Left hindlimb (tissue), 1 donor: ENCODE measurements at regions not wholly inside any gene's neighbourhood (a gene's known extent, or its start where the extent isn't known, plus 50 kb on each side); places are given as distances from the start of the nearest gene placed in this dataset.
"Not testable (repeated sequence)": the region's sequence is repeated elsewhere in the genome, so short reads cannot be mapped to it uniquely, and the experiment has no call there.

ENCODE experiments used
- DNase-seq: peaks from one replicate; pipeline ENCODE4 v3.0.0-alpha.2; 2018

DNA sequence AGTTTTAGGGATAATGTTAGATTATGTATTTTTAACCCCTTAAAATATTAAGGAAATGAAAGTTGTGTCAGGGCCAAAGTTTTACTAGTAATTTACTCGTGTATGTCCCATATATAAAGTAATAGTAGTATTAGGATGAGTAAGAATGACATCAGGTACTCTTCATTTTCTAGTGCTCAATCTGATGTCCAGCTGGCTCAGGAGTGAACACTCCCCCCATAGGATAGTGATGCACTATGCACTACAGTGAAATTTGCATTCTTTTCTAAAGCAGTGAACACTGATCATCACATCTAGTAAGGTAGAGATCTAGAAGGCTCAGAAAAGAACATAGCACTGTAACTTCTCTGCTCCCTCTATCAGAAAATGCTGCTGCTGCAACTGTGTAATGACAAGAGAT is 409.7 kb downstream of the GLUD2 start:
- no peak for DNase-seq

DNA sequence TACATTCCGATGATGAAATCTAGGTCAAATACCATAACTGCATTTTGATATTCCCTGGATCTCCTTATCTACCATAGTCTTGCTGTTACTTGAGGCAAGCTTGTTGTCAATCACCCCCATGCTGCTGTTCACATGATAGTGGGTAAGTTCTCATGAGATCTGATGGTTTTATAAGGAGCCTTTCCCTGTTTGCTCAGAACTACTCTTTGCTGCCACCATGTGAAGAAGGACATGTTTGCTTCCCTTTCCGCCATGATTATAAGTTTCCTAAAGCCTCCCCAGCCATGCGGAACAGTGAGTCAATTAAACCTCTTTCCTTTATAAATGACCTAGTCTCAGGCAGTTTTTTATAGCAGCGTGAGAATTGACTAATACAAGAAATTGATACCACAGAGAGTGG is 432.0 kb downstream of the GLUD2 start:
- no peak for DNase-seq

DNA sequence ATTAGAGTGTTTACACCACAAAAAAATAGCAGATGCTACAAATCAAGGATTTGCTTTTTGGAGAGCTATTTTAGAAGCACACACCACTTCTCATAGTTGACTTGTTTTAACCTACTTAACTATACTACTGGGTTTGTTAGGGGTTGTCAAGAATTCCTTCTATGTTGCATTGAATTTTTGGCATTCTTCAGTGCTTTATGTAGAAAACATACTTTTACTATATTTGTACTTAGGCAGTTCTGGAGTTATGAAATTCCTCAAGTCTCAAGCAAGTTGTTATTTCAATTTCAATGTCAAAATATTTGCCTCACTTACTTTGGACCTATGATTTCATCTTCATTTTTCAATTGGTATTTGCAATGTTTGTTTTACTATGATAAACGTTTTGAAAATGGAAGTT is 449.6 kb downstream of the GLUD2 start:
- no peak for DNase-seq

DNA sequence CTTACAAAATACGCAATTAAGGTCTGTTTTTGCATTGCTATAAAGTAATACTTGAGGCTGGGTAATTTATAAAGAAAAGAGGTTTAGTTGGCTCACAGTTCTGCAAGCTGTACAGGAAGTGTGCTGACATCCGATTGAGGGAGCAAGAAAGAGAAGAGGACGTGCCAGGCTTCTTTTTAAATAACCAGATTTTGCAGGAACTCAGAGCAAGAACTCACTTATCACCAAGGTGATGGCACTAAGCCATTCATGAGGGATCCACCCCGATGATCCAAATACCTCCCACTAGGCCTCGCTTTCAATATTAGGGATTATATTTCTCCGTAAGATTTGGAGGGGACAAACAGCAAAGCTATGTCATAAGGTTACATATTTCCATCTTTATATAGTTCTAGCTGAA is 456.7 kb downstream of the GLUD2 start:
- peak; percentile 14 for DNase-seq

DNA sequence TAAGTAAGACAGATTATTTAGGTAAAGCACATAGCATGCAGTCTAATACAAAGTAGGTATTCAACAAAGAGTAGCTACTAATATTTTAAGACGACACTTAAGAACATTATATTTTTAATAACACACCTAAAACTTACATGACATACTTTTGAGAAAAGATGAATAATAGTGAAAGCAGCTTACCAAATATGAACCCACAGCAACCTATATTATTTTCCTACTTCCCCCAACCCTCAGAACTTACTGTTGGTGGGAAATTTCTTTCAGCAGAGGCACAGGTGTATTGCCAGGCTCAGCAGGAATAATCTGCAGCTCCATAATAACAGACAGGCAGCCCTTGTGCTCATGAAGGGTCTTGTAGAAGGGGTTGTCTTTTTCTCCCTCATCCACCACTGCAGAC is 498.9 kb downstream of the GLUD2 start:
- no peak for DNase-seq

DNA sequence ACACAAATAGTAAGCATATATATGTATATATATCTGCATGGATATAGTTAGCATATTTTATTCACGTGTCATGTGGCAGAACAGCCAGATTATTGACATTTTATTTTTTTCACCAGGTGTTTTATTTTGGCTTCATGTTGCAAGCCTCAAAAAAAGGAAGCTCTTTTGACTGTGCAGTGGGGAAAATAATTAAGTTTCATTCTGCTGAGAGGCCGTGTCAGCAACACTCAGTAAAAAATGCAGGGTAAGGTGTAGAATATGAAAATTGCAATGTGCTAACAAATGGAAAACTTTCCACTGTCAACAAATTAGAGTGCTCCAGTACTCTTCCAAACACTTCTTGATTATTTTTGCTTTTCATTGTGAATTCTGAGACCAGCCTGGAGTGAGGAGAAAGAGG is 511.5 kb downstream of the GLUD2 start:
- no peak for DNase-seq

DNA sequence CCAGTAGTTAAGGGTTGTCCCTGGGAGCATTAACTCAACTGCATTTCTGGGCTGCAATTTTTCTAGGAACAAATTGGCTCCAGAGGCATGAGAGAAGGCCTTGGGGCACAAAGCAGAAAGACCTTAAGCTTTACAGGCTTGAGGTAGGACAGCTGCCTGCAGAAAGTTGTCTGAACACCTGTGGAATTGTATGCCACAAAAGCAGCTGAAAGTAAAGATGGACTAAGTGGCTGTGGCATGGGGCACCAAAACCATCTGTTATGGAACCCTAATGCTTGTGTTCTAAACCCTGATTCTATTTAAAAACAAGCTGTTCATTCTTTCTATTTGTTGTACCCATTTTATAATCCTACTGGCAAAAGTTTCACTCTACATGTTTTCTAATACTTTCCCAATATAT is 515.2 kb downstream of the GLUD2 start:
- DNase-seq = no peak

DNA sequence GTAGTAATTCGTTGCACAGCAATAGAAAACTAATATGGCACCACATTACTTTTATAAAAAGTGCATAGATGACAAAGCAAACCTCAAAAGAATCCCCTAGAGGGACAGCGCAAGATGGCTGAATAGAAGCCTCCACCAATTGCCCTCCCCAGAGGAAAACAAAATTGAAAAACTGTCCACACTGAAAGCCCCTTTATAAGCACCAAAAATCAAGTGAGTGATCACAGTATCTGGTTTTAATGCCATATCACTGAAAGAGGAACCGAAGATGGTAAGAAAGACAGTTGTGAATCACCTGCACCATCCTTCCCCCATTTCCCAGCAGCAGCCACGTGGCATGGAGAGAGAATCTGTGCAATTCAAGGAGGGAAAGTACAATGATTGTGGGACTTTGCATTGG is 522.2 kb downstream of the GLUD2 start:
- no peak for DNase-seq

DNA sequence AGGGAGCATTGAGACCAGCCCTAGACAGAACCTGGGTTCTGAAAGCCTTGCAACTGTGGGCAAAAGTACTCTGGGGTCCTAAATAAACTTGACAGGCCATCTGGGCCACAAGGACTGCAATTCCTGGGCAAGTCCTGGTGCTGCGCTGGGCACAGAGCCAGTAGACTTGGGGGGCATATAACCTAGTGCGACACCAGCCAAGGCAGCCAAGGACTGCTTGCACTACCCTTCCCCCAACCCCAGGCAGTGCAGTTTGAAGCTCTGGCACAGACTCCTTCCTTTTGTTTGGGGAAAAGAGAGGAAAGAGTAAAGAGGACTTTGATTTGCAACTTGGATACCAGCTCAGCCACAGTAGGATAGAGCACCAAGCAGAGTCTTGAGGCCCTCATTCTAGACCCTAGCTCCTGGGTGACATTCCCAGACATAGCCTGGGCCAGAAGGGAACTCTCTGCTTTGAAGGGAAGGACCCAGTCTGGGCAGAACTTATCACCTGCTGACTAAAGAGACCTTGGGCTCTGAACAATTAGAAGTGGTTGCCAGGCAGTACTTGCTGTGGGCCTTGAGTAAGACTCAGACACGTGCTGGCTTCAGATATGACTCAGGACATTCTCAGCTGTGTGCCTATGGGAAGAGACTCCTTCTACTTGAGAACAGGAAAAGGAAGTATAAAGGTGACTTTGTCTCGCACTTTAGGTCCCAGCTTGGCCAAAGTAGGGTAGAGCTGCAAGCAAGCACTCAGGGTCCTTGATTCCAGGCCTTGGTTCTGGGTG is 522.8 kb downstream of the GLUD2 start:
- no peak for DNase-seq

DNA sequence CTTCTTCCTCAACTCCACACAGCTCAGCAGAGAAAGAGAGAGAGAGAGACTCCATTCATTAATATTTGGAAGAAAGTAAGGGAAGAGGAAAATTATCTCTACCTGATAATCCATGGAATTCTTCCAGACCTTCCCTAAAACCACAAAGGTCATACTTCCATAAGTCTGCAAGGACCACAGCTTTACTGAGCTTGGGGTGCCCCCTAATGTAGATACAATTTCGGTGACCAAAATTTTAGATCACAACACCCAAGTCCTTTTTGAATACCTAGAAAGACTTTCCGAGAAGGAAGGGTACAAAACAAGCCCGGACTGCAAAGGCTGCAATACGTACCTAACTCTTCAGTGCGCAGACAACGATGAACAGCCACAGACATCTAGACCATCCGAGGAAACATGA is 523.9 kb downstream of the GLUD2 start:
- DNase-seq = no peak

DNA sequence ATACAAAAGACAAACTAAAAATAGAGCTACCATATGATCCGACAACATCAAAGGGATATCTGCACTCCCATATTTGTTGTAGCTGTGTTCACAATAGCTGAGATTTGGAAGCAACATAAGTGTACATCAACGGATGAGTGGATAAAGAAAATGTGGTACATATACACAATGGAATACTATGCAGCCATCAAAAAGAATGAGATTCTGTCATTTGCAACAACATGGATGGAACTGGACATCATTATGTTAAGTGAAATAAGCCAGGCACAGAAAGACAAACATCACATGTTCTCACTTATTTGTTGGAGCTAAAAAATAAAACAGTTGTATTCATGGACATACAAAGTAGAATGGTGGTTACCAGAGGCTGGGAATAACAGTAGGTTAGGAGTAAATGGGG is 527.0 kb downstream of the GLUD2 start:
- DNase-seq = not testable (repeated sequence)

DNA sequence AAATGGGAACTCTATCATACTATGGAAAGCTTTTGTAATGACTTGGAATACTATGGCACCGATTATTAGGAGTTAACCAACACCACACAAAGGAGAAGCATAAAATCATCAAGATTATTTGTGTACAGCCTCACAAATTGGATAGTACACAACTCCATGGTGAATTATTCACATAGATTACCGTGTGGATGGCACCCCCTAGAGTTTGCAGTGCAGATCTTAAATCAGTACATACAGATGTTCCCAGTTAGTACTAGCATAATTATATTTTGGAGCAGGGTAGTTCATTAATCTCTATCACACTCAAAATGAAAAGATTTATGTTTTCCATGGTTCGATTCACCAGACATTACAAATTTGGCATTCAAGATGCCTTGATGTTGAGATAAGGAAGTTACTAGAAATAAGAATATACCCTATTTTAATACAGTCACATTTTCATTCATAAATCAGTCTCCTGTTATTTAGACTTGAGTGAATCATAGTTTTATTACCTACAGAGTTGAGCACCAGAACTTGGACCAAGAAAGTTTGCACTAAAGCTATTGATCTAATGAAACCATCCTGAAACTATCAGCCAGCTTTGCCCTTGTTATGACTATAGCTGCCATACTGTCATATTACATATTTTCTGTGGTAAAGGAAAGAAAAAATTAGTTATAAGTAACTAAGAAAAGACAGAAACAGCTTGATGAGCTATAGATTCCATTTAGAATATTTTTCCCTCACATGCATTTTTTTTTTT is 531.8 kb downstream of the GLUD2 start:
- DNase-seq = no peak

DNA sequence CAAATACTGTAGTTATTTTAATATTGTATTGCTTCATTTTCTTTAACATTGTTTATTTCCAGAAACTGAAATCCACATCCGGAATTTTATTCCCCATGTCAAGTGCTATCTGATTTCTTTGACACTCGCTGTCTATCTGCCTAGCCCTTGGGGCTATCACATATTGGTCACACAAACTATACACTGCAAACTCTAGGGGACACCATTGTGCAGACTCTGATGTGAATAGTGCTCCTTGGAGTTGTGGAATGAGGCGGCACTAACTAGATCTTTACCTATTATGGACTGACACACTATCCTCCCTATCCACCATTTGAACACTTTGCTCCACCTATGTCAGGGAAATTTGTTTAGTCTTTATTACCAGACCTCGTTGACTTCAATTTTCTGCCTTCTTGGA is 534.5 kb downstream of the GLUD2 start:
- DNase-seq = no peak

DNA sequence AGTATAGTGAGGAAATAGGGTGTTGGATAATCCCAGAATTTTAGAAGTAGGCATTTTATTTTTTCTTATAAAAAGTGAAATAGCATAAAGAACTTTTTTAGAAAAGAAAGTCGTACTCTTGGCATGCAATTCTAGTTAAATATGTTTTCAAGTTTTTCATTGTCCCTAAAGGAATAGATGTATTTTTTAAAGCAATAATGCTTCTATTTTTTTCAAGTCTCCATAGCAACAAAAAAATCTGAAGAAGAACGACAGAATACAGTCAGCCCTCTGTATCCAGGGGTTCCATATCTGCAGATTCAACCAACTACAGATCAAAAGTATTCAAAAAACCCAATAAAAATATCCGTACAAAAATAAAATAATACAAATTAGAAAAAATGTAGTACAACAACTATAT is 538.2 kb downstream of the GLUD2 start:
- DNase-seq = no peak

DNA sequence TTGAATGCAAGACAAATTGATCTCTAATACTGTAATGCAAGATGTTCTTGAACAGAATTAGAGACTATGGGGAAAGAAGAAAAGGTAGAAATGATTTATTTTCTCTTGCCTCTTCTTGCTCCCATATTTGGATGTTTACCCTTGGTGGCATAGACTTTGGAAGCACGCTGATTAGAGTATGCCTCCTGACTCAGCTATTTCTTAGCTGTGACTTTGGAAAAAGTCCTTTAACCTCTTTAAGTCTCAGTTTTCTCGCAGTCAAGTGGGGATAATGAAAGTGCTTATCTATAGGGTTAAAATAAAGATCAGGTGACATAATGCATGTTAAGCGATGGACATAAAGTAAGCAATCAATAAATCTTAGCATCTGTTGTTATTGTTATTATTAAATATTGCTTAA is 545.5 kb downstream of the GLUD2 start:
- DNase-seq = no peak

DNA sequence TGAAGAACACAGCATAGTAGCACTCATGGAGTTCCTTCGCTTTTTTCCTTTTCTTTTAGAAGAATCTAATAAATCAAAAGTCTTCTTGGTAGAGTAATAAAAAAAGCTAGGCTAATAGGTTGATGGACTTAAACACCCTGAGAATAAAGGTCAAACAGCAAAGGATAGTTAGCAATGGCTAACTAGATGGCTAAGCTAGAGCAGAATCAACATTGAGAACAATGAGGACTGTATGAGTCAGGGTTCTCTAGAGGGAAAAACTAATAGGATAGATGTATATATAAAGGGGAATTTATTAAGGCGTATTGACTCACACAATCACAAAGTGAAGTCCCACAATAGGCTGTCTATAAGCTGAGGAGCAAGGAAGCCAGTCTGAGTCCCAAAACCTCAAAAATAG is 550.9 kb downstream of the GLUD2 start:
- no peak for DNase-seq

DNA sequence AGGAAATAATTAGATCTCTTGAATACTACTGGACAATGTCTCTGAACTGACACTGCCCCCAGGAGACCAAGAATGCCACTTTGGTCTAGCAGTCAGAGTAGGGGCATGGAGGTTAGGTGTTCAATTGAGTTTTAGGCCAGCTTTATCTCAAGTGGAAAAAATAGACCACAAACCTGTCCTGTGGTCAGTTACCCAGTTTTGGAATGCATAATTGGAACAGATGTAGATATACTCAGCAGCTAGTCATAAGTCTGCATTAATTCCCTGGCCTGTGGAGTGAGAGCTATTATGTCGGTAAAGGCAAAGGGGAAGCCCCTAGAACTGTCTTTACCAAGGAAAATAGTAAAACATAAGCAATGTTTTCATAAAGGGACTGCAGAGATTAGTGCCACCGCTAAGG is 587.7 kb downstream of the GLUD2 start:
- DNase-seq = no peak

DNA sequence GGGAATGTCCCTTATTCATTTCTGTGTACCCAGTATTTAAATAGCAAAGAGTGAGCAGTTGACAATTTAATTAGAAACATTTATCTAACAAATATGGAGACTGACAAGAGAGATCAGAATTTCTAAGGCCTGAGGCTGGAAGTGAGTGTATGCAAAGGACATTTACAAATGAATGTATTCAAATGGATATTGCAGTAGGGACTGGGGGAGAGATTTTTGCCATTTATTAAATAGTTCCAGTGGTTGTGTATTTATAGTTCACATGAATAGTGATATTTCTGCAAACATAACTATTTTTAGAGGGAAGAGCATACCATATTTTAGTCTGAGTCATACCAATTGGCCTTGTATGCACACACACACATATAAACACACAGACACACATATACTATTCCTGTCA is 592.4 kb downstream of the GLUD2 start:
- no peak for DNase-seq

DNA sequence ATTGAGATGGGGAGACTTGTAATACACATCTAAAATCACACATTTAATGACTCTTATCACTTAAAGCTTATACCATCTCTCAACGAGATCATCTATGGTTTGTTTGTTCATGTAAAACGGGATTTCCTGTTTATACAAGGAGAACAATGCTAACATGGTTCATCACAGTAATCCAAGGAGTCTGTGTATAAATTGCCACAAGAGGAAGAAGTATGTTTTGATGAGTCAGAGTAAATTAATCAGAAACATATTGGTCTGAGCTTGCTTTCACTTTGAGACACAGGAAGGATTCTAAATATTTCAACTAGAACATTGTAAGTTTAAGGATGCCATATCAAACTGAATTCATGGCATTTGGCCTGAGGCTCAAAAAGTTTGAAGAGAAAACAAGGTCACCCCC is 594.1 kb downstream of the GLUD2 start:
- no peak for DNase-seq

DNA sequence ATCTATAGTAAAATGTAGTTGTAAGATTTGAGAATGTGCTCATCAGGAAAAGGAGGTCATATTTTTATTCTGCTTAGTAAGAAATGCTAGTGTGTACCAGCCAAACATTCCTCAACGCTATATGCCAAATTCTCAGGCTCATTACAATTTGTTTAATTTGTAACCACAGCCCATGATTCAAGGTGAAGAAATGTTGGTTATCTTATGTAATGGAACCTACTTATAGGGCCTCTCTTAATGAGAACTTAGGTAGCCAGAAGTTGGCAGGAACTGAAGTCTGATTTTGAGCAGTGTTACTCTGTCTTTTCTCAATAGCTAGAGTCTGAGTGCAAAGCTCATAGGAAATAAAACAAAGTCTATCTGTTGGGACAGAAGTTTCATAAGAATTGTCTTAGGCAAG is 595.0 kb downstream of the GLUD2 start:
- no peak for DNase-seq

DNA sequence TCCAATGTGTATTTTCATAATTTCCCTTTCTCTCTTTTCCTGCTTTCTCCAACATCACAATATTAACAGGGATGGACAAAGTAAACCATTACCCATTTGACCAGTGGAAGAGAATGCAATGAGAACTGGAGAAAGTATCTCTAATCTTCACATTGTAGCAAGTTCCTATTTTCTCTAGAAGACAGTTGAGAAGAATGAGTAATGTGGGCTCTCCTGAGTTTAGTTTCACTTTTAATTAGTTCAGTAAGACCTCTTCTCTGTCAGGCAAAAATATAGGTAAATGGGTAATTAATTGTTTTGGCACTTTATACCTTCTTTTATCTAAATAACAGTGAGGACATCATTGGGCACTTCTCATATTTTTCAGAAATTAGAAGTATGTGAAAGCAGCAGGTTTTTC is 602.0 kb downstream of the GLUD2 start:
- DNase-seq = no peak

DNA sequence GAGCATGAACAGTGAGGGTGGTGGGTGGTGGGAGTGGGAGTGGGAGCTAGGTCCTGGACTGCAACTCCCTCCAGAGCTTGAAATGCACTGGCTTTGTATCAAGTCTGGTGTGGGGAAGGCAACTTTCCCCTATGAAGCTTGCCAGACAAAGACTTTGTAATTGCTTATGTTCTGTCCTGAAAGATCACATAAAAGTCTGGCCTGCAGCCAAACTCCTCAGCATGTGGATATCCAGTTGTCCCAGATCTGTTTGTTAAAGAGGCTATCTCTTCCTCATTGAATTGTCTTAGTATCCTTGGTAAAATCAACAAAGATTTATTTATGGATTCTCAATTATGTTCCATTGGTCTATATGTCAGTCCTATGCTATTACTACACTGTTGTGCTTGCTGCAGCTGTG is 607.9 kb downstream of the GLUD2 start:
- no peak for DNase-seq

DNA sequence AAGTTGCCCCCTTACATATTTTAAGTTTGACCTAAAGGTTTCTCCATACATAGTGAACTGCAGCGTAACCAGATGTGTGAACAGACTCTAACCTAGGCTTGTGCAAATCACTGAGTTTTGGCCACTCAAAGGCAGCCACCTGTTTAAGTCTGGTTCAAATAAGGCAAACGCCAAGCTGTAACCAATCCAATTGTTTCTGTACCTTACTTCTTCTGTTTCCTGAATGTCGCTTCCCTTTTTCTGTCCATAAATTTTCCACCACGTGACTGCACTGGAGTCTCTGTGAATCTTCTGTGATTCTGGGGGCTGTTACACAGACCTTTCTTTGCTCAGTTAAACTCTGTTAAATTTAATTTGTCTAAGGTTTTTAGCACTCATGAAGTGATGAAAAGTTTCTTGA is 618.8 kb downstream of the GLUD2 start:
- no peak for DNase-seq

DNA sequence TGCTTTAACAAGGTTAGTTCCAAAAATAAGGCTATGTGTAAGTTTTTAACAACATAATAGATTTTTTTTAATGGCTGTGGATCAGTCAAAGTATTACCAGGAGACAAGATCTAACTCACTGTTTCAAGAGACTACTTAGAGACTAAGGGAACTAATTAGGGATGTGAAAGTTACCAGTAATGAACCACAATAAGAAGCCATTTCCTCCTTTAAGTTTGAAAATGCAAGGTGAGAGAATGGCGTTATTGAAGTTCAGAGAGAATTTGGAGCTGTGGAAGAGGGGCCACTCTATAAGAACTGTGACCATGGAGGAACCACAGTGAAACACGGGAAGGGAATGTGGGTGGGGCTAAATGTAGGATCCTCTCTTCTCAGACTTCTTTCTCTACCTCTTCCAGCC is 624.2 kb downstream of the GLUD2 start:
- DNase-seq = no peak

DNA sequence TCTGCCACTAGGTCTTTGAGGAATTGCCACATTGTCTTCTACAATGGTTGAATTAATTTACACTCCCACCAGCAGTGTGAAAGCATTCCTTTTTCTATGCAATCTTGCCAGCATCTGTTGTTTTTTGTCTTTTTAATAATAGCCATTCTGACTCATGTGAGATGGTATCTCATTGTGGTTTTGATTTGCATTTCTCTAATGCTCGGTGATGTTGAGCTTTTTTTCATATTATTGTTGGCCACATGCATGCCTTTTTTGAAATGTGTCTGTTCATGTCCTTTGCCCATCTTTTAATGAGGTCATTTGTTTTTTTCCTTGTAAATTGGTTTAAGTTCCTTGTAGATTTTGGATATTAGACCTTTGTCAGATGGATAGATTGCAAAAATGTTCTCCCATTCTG is 661.8 kb downstream of the GLUD2 start:
- not testable (repeated sequence) for DNase-seq
